ENCODE measurements at regions not wholly inside any gene's neighbourhood (a gene's known extent, or its start where the extent isn't known, plus 50 kb on each side); places are given as distances from the start of the nearest gene placed in this dataset.

GRCh38 chr13:58455094-58455493, 823.5 kb downstream of the PCDH17 start:
- Histone ChIP-seq H3K4me1 (ENCODE audit: control insufficient read depth in 1 of 2, low read depth in 2 of 2) (no peaks in the 10 kb centered on the region), H3K27me3 (replicated peaks; ENCODE audit: insufficient read depth) (no peaks in the 10 kb centered on the region), H3K4me3 (no peak overlapping the region), H3K36me3 (no peaks in the 10 kb centered on the region), H3K9me3 (no peaks in the 10 kb centered on the region), H3K27ac (no peak overlapping the region)
- ATAC-seq (ENCODE audit: insufficient number of reproducible peaks, low FRiP score, low read depth) (no peak), DNase-seq (ENCODE audit: low spot score) (no peak)
- TF ChIP-seq CTCF (IDR thresholded peaks at IDR 0.05) = no peak

GRCh38 chr13:58461217-58461616, 829.7 kb downstream of the PCDH17 start:
- Histone ChIP-seq H3K4me3 (no peak overlapping the region), H3K36me3 (no peaks in the 10 kb centered on the region), H3K27me3 (replicated peaks; ENCODE audit: insufficient read depth) (no peaks in the 10 kb centered on the region), H3K27ac (no peak overlapping the region), H3K4me1 (ENCODE audit: control insufficient read depth in 1 of 2, low read depth in 2 of 2) (no peaks in the 10 kb centered on the region), H3K9me3 (no peaks in the 10 kb centered on the region)
- ATAC-seq (ENCODE audit: insufficient number of reproducible peaks, low FRiP score, low read depth) = no peak
- TF ChIP-seq CTCF (IDR thresholded peaks at IDR 0.05) = no peak
- DNase-seq (ENCODE audit: low spot score) = no peak

- Histone ChIP-seq H3K36me3 (no peaks in the 10 kb centered on the region), H3K4me3 (no peak overlapping the region), H3K9me3 (no peaks in the 10 kb centered on the region), H3K4me1 (ENCODE audit: control insufficient read depth in 1 of 2, low read depth in 2 of 2) (no peaks in the 10 kb centered on the region), H3K27ac (no peak overlapping the region), H3K27me3 (replicated peaks; ENCODE audit: insufficient read depth) (no peaks in the 10 kb centered on the region)
- DNase-seq (ENCODE audit: low spot score) = no peak
- ATAC-seq (ENCODE audit: insufficient number of reproducible peaks, low FRiP score, low read depth) = no peak
- no peak for TF ChIP-seq CTCF (IDR thresholded peaks at IDR 0.05)
These were observed 832.3 kb downstream of the PCDH17 start for GRCh38 chr13:58463841-58464240.

- no peak for TF ChIP-seq CTCF (IDR thresholded peaks at IDR 0.05)
- ATAC-seq (ENCODE audit: insufficient number of reproducible peaks, low FRiP score, low read depth) (no peak), DNase-seq (ENCODE audit: low spot score) (no peak)
- H3K9me3 ChIP-seq = no peaks in the 10 kb centered on the region
- H3K36me3 ChIP-seq = no peaks in the 10 kb centered on the region
- H3K27ac ChIP-seq = no peak overlapping the region
- H3K4me3 ChIP-seq = no peak overlapping the region
- H3K27me3 ChIP-seq (replicated peaks; ENCODE audit: insufficient read depth) = no peaks in the 10 kb centered on the region
- no peaks in the 10 kb centered on the region for H3K4me1 ChIP-seq (ENCODE audit: control insufficient read depth in 1 of 2, low read depth in 2 of 2)
These were observed 835.6 kb downstream of the PCDH17 start for GRCh38 chr13:58467176-58467575.

- ATAC-seq (ENCODE audit: insufficient number of reproducible peaks, low FRiP score, low read depth) (no peak), DNase-seq (ENCODE audit: low spot score) (no peak)
- H3K4me1 ChIP-seq (ENCODE audit: control insufficient read depth in 1 of 2, low read depth in 2 of 2) = no peaks in the 10 kb centered on the region
- no peaks in the 10 kb centered on the region for H3K27me3 ChIP-seq (replicated peaks; ENCODE audit: insufficient read depth)
- H3K9me3 ChIP-seq = no peaks in the 10 kb centered on the region
- H3K4me3 ChIP-seq = no peak overlapping the region
- TF ChIP-seq CTCF (IDR thresholded peaks at IDR 0.05) = no peak
- no peak overlapping the region for H3K27ac ChIP-seq
- H3K36me3 ChIP-seq = no peaks in the 10 kb centered on the region
These were observed 840.9 kb downstream of the PCDH17 start for GRCh38 chr13:58472483-58472882.

Data from thoracic aorta (tissue), 2 donors.